ENCODE measurements at regions not wholly inside any gene's neighbourhood (a gene's known extent, or its start where the extent isn't known, plus 50 kb on each side); places are given as distances from the start of the nearest gene placed in this dataset.

GRCh38 chr6:22828179-22829062 is 259.1 kb downstream of the HDGFL1 start:
- Histone ChIP-seq H3K36me3 (ENCODE audit: insufficient read depth, low read length) (no peaks in the 10 kb centered on the region), H3K4me3 (no peak overlapping the region), H3K9me3 (ENCODE audit: low read depth, low read length) (no peaks in the 10 kb centered on the region), H3K27ac (no peak overlapping the region), H3K9ac (ENCODE audit: insufficient read length) (peak overlapping the region; percentile 12)
- DNase-seq (ENCODE audit: low read depth, low spot score) = peak; percentile 61
- TF ChIP-seq EZH2 (IDR thresholded peaks at IDR 0.05) (no peak), POLR2AphosphoS5 (IDR thresholded peaks at IDR 0.05; ENCODE audit: borderline replicate concordance, low read depth, low read length) (no peak), FOXP2 (optimal IDR thresholded peaks at IDR 0.05; ENCODE audit: control extremely low read depth, extremely low read length, insufficient read depth) (no peak)

- H3K27ac ChIP-seq = no peak overlapping the region
- H3K9me3 ChIP-seq (ENCODE audit: low read depth, low read length) = no peaks in the 10 kb centered on the region
- no peak for DNase-seq (ENCODE audit: low read depth, low spot score)
- no peaks in the 10 kb centered on the region for H3K36me3 ChIP-seq (ENCODE audit: insufficient read depth, low read length)
- H3K9ac ChIP-seq (ENCODE audit: insufficient read length) = no peak overlapping the region
- TF ChIP-seq POLR2AphosphoS5 (IDR thresholded peaks at IDR 0.05; ENCODE audit: borderline replicate concordance, low read depth, low read length) (no peak), EZH2 (IDR thresholded peaks at IDR 0.05) (no peak), FOXP2 (optimal IDR thresholded peaks at IDR 0.05; ENCODE audit: control extremely low read depth, extremely low read length, insufficient read depth) (no peak)
- no peak overlapping the region for H3K4me3 ChIP-seq
These were observed 259.7 kb downstream of the HDGFL1 start for GRCh38 chr6:22829070-22829469.

DNA sequence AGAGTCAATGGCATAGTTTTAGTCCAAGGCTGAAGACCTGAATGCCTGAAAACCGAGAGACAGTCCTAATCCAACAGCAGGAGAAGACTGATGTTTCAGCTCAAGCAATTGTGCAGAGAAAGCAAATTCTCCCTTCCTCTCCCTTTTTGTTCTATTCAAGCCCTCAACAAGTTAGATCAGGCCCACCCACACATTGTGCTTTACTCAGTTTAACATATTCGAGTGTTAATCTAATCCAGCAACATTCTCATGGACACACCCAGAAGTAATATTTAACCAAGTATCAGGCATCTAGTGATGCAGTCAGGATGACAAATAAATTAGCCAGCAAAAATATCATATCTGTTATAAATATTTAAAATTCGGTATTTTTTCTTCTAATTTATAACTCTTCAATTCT is 261.1 kb downstream of the HDGFL1 start:
- H3K9ac ChIP-seq (ENCODE audit: insufficient read length) = no peak overlapping the region
- no peaks in the 10 kb centered on the region for H3K9me3 ChIP-seq (ENCODE audit: low read depth, low read length)
- H3K36me3 ChIP-seq (ENCODE audit: insufficient read depth, low read length) = no peaks in the 10 kb centered on the region
- no peak for DNase-seq (ENCODE audit: low read depth, low spot score)
- TF ChIP-seq POLR2AphosphoS5 (IDR thresholded peaks at IDR 0.05; ENCODE audit: borderline replicate concordance, low read depth, low read length) = no peak
- no peak for TF ChIP-seq EZH2 (IDR thresholded peaks at IDR 0.05)
- H3K27ac ChIP-seq = no peak overlapping the region
- no peak overlapping the region for H3K4me3 ChIP-seq

DNA sequence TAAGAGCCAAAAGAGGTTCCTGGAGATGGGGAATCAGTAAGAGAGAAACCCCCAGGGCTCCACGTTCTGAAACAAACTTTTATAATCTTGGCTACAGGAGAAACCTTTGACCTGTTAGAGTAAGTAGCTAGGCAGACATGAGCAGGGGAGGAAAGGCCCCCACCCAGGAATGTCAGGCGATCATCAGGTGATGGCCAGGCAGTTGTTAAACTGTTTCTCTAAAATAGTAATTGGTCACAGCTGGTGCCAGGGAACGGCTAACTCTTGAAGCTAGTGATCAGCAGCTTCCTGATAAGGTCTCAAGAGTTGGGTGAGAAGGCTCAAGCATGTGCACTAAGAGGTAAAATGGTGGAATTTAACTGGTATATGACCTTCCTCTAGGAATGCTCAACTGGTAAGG is 263.8 kb downstream of the HDGFL1 start:
- Histone ChIP-seq H3K36me3 (ENCODE audit: insufficient read depth, low read length) (no peaks in the 10 kb centered on the region), H3K4me3 (no peak overlapping the region), H3K9me3 (ENCODE audit: low read depth, low read length) (no peaks in the 10 kb centered on the region), H3K27ac (no peak overlapping the region), H3K9ac (ENCODE audit: insufficient read length) (no peak overlapping the region)
- no peak for TF ChIP-seq FOXP2 (optimal IDR thresholded peaks at IDR 0.05; ENCODE audit: control extremely low read depth, extremely low read length, insufficient read depth)
- TF ChIP-seq POLR2AphosphoS5 (IDR thresholded peaks at IDR 0.05; ENCODE audit: borderline replicate concordance, low read depth, low read length) = no peak
- no peak for TF ChIP-seq EZH2 (IDR thresholded peaks at IDR 0.05)
- no peak for DNase-seq (ENCODE audit: low read depth, low spot score)

DNA sequence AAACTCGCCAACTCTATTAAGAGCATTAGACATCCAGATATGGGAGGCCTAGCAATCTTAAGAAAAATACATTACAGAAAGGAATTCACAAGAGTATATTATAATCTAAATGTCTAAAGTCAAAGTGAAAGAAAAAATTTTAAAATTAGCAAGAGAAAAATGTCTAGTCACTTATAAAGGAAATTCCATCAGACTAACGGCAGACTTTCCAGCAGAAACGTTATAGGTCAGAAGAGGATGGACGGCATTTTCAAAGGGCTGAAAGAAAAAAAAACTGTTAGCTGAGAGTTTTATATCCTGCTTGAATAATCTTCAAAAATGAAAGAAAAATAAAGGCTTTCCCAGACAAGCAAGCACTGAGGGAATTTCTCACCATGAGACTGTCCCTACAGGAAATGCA is 269.0 kb downstream of the HDGFL1 start:
- DNase-seq (ENCODE audit: low read depth, low spot score) = no peak
- Histone ChIP-seq H3K9ac (ENCODE audit: insufficient read length) (no peak overlapping the region), H3K4me3 (no peak overlapping the region), H3K36me3 (ENCODE audit: insufficient read depth, low read length) (no peaks in the 10 kb centered on the region), H3K27ac (no peak overlapping the region), H3K9me3 (ENCODE audit: low read depth, low read length) (peaks cover 11% of the 10 kb centered on the region; the same call in 1 of the 2 replicates)
- no peak for TF ChIP-seq EZH2 (IDR thresholded peaks at IDR 0.05)
- no peak for TF ChIP-seq FOXP2 (optimal IDR thresholded peaks at IDR 0.05; ENCODE audit: control extremely low read depth, extremely low read length, insufficient read depth)
- no peak for TF ChIP-seq POLR2AphosphoS5 (IDR thresholded peaks at IDR 0.05; ENCODE audit: borderline replicate concordance, low read depth, low read length)

GRCh38 chr6:22845467-22845866 is 276.1 kb downstream of the HDGFL1 start:
- H3K9me3 ChIP-seq (ENCODE audit: low read depth, low read length) = no peaks in the 10 kb centered on the region
- no peak overlapping the region for H3K27ac ChIP-seq
- no peaks in the 10 kb centered on the region for H3K36me3 ChIP-seq (ENCODE audit: insufficient read depth, low read length)
- H3K9ac ChIP-seq (ENCODE audit: insufficient read length) = no peak overlapping the region
- no peak for DNase-seq (ENCODE audit: low read depth, low spot score)
- no peak overlapping the region for H3K4me3 ChIP-seq
- TF ChIP-seq EZH2 (IDR thresholded peaks at IDR 0.05) (no peak), POLR2AphosphoS5 (IDR thresholded peaks at IDR 0.05; ENCODE audit: borderline replicate concordance, low read depth, low read length) (no peak), FOXP2 (optimal IDR thresholded peaks at IDR 0.05; ENCODE audit: control extremely low read depth, extremely low read length, insufficient read depth) (no peak)

DNA sequence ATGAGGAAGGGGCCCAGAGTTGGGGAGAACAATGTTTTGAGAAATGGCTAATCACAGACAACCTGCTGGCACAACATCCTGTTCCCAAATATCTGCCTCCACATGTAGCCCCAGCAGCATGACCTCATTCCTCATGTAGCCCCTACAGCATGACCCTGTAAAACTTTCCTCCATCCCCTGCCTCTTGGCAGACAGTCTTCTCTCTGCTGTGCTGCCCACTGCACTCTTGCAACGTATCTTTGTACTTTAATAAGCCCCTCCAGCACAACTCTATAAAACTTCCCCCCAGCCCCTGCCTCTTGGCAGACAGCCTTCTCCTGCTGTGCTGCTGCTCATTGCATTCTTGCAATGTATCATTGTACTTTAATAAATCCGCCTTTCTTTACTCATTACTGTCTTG is 278.8 kb downstream of the HDGFL1 start:
- TF ChIP-seq EZH2 (IDR thresholded peaks at IDR 0.05) (no peak), FOXP2 (optimal IDR thresholded peaks at IDR 0.05; ENCODE audit: control extremely low read depth, extremely low read length, insufficient read depth) (no peak), POLR2AphosphoS5 (IDR thresholded peaks at IDR 0.05; ENCODE audit: borderline replicate concordance, low read depth, low read length) (no peak)
- Histone ChIP-seq H3K27ac (no peak overlapping the region), H3K9me3 (ENCODE audit: low read depth, low read length) (no peaks in the 10 kb centered on the region), H3K36me3 (ENCODE audit: insufficient read depth, low read length) (no peaks in the 10 kb centered on the region), H3K9ac (ENCODE audit: insufficient read length) (no peak overlapping the region), H3K4me3 (no peak overlapping the region)
- peak; percentile 59 for DNase-seq (ENCODE audit: low read depth, low spot score)

- no peak overlapping the region for H3K27ac ChIP-seq
- DNase-seq (ENCODE audit: low read depth, low spot score) = no peak
- no peaks in the 10 kb centered on the region for H3K9me3 ChIP-seq (ENCODE audit: low read depth, low read length)
- no peak overlapping the region for H3K9ac ChIP-seq (ENCODE audit: insufficient read length)
- no peak overlapping the region for H3K4me3 ChIP-seq
- no peaks in the 10 kb centered on the region for H3K36me3 ChIP-seq (ENCODE audit: insufficient read depth, low read length)
- TF ChIP-seq FOXP2 (optimal IDR thresholded peaks at IDR 0.05; ENCODE audit: control extremely low read depth, extremely low read length, insufficient read depth) = no peak
- TF ChIP-seq POLR2AphosphoS5 (IDR thresholded peaks at IDR 0.05; ENCODE audit: borderline replicate concordance, low read depth, low read length) = no peak
These were observed 280.6 kb downstream of the HDGFL1 start for GRCh38 chr6:22849921-22850320.

GRCh38 chr6:22852101-22852500 is 282.7 kb downstream of the HDGFL1 start:
- Histone ChIP-seq H3K36me3 (ENCODE audit: insufficient read depth, low read length) (no peaks in the 10 kb centered on the region), H3K9ac (ENCODE audit: insufficient read length) (no peak overlapping the region), H3K4me3 (no peak overlapping the region), H3K9me3 (ENCODE audit: low read depth, low read length) (no peaks in the 10 kb centered on the region), H3K27ac (no peak overlapping the region)
- TF ChIP-seq FOXP2 (optimal IDR thresholded peaks at IDR 0.05; ENCODE audit: control extremely low read depth, extremely low read length, insufficient read depth) (no peak), POLR2AphosphoS5 (IDR thresholded peaks at IDR 0.05; ENCODE audit: borderline replicate concordance, low read depth, low read length) (no peak), EZH2 (IDR thresholded peaks at IDR 0.05) (no peak)
- DNase-seq (ENCODE audit: low read depth, low spot score) = no peak
